Stimulated activated CD8-positive, alpha-beta memory T cell treated with anti-CD3 and anti-CD28 coated beads, Interleukin-12 subunit alpha, Interleukin-12 subunit beta, amount 100 ng/mL, for 1 hour (primary cell): ENCODE measurements at regions not wholly inside any gene's neighbourhood (a gene's known extent, or its start where the extent isn't known, plus 50 kb on each side); places are given as distances from the start of the nearest gene placed in this dataset.

Experiments
- DNase-seq: peaks from one replicate; pipeline ENCODE4 v3.0.0-alpha.2; 2020; ENCODE audit warnings: low read depth

GRCh38 chr2:57937456-57937855, 109.2 kb upstream of the VRK2 start:
- DNase-seq: no peak

- no peak for DNase-seq
Measured at GRCh38 chr2:57941816-57942215, 104.8 kb upstream of the VRK2 start.

GRCh38 chr2:57943315-57943714, 103.3 kb upstream of the VRK2 start:
- DNase-seq: no peak

GRCh38 chr2:57947398-57947797, 99.2 kb upstream of the VRK2 start:
- DNase-seq: no peak

GRCh38 chr2:57954020-57954419, 92.6 kb upstream of the VRK2 start:
- no peak for DNase-seq

DNA sequence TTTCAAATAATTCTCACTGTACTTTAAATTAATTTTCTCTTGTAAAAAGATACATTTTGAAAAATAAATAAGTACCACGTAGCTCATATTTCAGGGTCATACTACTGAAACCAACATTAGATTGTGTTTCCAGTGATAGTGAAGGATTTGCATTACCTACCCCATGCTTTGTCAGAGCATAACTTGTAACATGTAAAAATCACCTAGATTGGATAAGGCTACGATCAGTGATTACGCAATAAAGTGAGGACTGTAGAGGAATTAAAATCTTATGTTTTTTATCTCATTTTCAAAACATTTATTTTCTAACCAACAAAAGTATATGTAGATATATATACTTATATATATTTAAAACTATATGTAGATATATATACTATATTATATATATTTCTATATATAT, 89.4 kb upstream of the VRK2 start:
- DNase-seq: no peak

- DNase-seq: no peak
Measured at GRCh38 chr2:57959390-57959789, 87.2 kb upstream of the VRK2 start.

- no peak for DNase-seq
Measured at GRCh38 chr2:57962861-57963260, 83.7 kb upstream of the VRK2 start.

DNA sequence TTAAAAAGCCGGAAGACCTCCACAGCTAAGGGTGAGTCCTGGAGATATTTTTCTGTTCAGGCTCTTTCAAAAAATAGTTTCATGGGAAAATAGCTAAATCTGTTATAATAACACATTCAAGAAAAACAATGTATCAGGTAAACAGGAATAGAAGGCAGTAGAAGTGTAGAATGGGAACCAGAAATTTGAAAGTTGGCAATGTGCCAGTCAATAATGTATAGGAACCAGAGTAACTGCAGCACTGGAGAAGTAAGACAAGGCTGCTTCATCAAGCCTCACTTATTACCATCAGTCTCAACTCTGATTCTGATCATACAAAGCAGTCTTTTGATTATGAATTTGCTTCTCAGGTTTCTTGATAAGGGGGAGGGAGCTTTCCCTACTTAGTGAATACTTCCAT, 81.4 kb upstream of the VRK2 start:
- DNase-seq: no peak

- DNase-seq: no peak
Measured at GRCh38 chr2:57965961-57966360, 80.6 kb upstream of the VRK2 start.

DNA sequence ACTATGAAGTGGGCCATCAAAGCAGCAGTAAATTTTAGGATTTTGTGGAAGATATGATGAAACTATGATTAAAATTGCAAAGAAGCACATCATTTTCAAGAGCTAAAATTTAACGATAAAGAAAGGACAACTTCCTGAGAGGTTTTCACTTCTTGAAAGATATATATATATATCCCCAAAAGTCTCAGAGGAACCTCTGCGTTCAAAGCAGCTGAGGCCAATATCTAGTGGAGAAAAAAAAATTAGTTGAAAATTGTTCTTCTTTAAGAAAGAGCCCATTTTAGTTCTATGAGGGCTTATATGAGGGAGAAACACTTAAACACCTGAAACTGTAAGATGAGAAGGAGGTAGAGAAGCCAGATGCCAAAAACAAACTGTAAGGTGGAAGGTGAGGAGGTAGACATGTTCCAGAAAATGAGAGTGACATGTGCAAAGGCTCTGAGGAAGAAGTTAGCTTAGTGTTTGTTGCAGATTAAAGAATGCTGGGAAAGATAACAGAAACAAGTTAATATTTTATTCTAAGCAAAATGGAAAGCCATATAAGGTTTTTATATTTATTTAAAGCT, 72.9 kb upstream of the VRK2 start:
- DNase-seq: no peak

DNA sequence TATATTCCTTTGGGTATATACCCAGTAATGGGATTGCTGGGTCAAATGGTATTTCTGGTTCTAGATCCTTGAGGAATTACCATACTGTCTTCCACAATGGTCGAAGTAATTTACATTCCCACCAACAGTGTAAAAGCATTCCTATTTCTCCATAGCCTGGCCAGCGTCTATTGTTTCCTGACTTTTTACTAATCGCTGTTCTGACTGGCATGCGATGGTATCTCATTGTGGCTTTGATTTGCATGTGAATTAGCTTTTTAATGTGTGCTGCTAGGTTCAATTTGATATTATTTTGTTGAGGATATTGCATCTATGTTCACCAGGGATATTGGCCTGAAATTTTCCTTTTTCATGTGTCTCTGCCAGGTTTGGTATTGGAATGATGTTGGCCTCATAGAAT, 67.4 kb upstream of the VRK2 start:
- no peak for DNase-seq

DNA sequence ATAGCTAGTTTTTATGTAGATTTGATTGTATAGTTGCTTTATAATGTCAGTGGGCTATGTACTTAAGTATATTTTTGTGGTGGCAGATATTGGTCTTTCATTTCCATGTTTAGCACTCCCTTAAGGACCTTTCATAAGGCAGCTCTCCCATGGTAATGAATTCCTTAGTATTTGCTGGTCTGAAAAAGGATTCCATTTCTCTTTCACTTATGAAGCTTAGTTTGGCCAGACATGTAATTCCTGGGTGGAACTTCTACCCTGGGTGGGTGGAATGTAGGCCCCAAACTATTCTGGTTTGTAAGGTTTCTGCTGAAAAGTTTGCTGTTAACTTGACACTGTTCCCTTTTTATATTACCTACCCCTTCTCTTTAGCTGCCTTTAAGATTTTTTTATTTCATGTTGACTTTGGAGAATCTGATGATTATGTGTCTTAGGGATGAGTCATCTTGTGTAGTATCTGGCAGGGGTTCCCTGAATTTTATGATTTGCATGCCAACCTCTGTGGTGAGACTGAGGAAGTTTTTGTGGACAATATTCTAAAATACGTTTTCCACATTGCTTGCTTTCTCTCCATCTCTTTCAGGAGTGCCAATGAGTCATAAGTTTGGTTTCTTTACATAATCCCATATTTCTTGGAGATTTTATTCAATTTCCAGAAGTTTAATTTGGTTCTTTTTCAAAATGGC, 65.4 kb upstream of the VRK2 start:
- DNase-seq: no peak

GRCh38 chr2:57987835-57988573, 58.6 kb upstream of the VRK2 start:
- DNase-seq: no peak

- DNase-seq: no peak
Measured at GRCh38 chr2:57990118-57990725, 56.4 kb upstream of the VRK2 start.
